Activated CD4-positive, alpha-beta T cell treated with anti-CD3 and anti-CD28 coated beads, Interleukin-2, amount 10 ng/mL, durations not matched to agents 7 days and 5 days (primary cell): ENCODE measurements at regions not wholly inside any gene's neighbourhood (a gene's known extent, or its start where the extent isn't known, plus 50 kb on each side); places are given as distances from the start of the nearest gene placed in this dataset.

Experiments used
- CTCF ChIA-PET: fragments of 350-600 bp; sonication (Branson Sonifier 250); formaldehyde crosslinking; loops from one replicate; lab custom pipeline; 2021; ENCODE audit warnings: antibody characterized with exemption; lab: Charles Lee
- POLR2A ChIA-PET: fragments of 350-600 bp; sonication (Branson Sonifier 250); formaldehyde crosslinking; loops from one replicate; lab custom pipeline; 2021; ENCODE audit warnings: antibody characterized with exemption; lab: Charles Lee
- DNase-seq: peaks from one replicate; pipeline ENCODE4 v3.0.0-alpha.2; 2020
- H3K27ac Mint-ChIP-seq: one replicate; pipeline ENCODE4 v1.8.0; 2021; ENCODE audit warnings: mild to moderate bottlenecking, moderate library complexity, mixed read lengths
- H3K27me3 Mint-ChIP-seq: one replicate; pipeline ENCODE4 v1.8.0; 2021; ENCODE audit warnings: mixed read lengths
- H3K36me3 Mint-ChIP-seq: one replicate; pipeline ENCODE4 v1.8.0; 2021; ENCODE audit warnings: low read depth, mixed read lengths
- H3K4me1 Mint-ChIP-seq: one replicate; pipeline ENCODE4 v1.8.0; 2021; ENCODE audit warnings: mixed read lengths
- H3K4me3 Mint-ChIP-seq: one replicate; pipeline ENCODE4 v1.8.0; 2021; ENCODE audit warnings: mild to moderate bottlenecking, moderate library complexity, mixed read lengths
- H3K9me3 Mint-ChIP-seq: one replicate; pipeline ENCODE4 v1.8.0; 2021; ENCODE audit warnings: mixed read lengths

DNA sequence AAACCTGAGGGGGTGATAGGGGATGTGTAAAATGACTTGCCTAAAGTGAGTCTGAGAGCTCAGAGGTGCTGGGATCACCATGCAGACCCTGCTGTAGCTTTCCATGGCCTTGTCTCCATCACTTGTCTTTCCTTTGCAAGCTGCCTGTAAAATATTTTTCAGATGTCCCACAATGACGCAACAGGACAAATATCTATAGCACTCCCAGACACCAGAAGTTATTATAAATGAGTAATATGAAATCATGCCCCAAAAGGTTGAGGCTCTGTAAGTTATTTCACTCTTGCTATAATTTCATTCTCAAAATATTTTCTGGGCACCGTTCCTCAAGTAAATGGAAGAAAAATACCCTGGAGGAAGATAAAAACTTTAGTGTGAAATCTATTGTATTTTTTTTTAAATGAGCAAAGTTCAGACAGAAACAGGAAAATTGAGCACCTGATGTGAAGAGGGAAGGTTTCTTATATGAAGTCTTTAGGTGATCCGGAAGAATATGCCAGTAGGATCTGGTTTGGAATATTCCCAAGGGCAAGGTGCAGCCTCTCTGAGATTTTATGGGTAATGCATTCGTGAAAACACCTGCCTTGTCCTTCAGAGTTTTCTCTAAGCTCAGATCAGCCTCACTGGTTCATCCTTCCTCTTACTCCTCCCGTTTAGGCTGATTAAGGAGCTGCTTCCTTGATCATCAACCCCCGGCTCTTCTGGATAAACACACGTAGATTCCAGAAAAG lies 138.3 kb upstream of the DMAC1 start:
- POLR2A ChIA-PET: no interaction called here
- Mint-ChIP-seq H3K27me3 (no peaks in the 10 kb centered on the region), H3K36me3 (peaks cover 23% of the 10 kb centered on the region), H3K4me3 (no peak overlapping the region), H3K9me3 (peaks cover 34% of the 10 kb centered on the region), H3K27ac (no peak overlapping the region), H3K4me1 (peaks cover 26% of the 10 kb centered on the region)
- no peak for DNase-seq
- CTCF ChIA-PET: interaction anchor here (0.6 kb wide), 1 partner anchor 8 kb away, joined by 3 read pairs; no protein-coding TSS in a partner anchor

DNA sequence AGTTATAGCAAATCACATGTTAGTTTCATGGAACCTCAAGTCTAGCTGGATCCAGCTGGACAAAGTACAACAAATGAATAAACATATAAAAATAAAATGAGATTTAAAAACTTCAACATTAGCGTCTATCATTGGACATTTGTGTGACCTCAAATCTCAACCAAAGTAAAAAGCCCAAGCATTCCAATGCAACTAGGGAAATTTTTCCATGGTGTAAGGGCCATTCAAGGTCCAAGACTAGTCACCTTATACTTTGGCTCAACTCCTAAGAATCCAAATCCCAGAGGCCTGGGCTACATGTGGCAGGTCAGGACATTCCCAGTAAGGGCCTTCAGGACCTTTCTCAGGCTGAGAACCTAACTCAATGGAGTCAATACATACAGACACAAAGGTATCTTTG lies 137.4 kb upstream of the DMAC1 start:
- H3K4me3 Mint-ChIP-seq: no peak overlapping the region
- no peak for DNase-seq
- CTCF ChIA-PET: interaction anchor here (1.1 kb wide), 1 partner anchor 20 kb away, joined by 4 read pairs; no protein-coding TSS in a partner anchor
- no peaks in the 10 kb centered on the region for H3K27me3 Mint-ChIP-seq
- POLR2A ChIA-PET: no interaction called here
- peaks cover 23% of the 10 kb centered on the region for H3K36me3 Mint-ChIP-seq
- H3K4me1 Mint-ChIP-seq: peaks cover 26% of the 10 kb centered on the region
- no peak overlapping the region for H3K27ac Mint-ChIP-seq
- H3K9me3 Mint-ChIP-seq: peaks cover 34% of the 10 kb centered on the region

DNA sequence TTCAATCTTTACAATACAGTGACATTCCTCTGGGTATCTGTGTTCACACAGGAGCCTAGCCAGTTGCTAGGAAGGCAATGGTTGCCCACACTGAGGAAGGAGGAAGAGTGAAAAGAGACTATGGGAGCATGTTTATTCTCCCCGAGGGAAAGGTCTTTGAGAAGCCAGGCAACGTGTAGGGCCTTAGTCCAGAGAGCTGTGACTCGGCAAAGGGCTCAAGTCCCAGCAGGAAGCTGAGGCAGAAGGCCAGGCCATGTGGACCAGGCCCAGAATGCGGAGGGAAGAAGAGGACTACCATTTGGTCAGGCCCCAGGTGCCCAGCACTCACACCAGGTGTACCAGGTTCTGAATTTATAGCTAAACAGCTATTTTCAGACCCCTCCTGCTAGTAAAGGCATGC lies 136.6 kb upstream of the DMAC1 start:
- ChIA-PET CTCF (interaction anchor here (1.1 to 1.2 kb wide), 2 partner anchors 15 to 19 kb away, joined by 3 to 4 read pairs; no protein-coding TSS in a partner anchor), POLR2A (no interaction called here)
- peaks cover 30% of the 10 kb centered on the region for H3K9me3 Mint-ChIP-seq

DNA sequence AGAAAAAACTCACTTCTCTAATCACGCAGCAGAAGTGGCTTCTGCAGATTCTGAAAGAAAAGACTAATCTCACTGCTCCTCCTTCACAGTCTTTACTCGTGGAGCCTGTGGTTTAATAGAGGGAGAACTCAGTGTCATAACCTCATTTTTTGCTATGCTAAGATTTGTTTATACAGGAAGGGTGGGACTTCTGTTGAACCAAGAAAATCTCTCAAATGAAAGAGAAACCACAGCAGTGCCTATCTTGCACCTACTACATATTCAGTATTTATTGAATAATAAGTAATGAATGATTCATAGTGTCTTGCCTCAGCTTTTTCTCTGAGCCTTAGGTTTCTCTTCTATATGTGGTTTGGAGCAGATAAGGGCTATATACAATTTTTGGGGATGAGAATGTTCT lies 136.1 kb upstream of the DMAC1 start:
- Mint-ChIP-seq H3K4me3 (peak overlapping the region; percentile 60), H3K36me3 (peaks cover 20% of the 10 kb centered on the region), H3K27me3 (no peaks in the 10 kb centered on the region), H3K27ac (peak overlapping the region; percentile 94), H3K4me1 (peaks cover 28% of the 10 kb centered on the region), H3K9me3 (peaks cover 27% of the 10 kb centered on the region)
- ChIA-PET CTCF (interaction anchor here (1.1 to 1.2 kb wide), 2 partner anchors 14 to 18 kb away, joined by 3 to 4 read pairs; no protein-coding TSS in a partner anchor), POLR2A (no interaction called here)
- DNase-seq: peak; percentile 39

More for the DNA sequence above, 136.6 kb upstream of the DMAC1 start:
- no peaks in the 10 kb centered on the region for H3K27me3 Mint-ChIP-seq
- peak overlapping the region; percentile 94 for H3K27ac Mint-ChIP-seq
- H3K36me3 Mint-ChIP-seq: peaks cover 21% of the 10 kb centered on the region
- no peak for DNase-seq
- H3K4me3 Mint-ChIP-seq: peak overlapping the region; percentile 60
- peaks cover 26% of the 10 kb centered on the region for H3K4me1 Mint-ChIP-seq

DNA sequence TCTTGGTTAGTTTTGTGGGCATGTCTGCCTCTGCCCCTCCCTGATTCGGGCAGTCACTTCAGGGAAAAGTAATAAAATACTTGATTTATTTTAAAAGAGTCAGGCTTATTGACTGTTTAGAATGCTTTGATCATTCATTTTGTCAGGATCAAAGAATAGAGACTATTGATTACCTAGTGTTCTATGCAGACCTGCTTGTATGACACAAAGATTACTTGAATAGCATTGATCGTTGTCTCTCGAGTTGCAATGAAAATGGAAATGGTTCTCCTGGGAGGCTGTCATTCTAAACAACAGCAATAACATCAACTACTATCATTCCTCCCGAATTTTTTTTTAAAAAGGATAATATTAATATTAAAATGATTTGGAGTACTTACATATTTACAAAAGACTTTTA lies 133.2 kb upstream of the DMAC1 start:
- H3K9me3 Mint-ChIP-seq: peaks cover 4% of the 10 kb centered on the region
- CTCF ChIA-PET: no interaction called here
- H3K36me3 Mint-ChIP-seq: peaks cover 8% of the 10 kb centered on the region
- no peak overlapping the region for H3K27ac Mint-ChIP-seq
- H3K4me3 Mint-ChIP-seq: no peak overlapping the region
- no peaks in the 10 kb centered on the region for H3K27me3 Mint-ChIP-seq
- POLR2A ChIA-PET: no interaction called here
- H3K4me1 Mint-ChIP-seq: peaks cover 28% of the 10 kb centered on the region
- no peak for DNase-seq

DNA sequence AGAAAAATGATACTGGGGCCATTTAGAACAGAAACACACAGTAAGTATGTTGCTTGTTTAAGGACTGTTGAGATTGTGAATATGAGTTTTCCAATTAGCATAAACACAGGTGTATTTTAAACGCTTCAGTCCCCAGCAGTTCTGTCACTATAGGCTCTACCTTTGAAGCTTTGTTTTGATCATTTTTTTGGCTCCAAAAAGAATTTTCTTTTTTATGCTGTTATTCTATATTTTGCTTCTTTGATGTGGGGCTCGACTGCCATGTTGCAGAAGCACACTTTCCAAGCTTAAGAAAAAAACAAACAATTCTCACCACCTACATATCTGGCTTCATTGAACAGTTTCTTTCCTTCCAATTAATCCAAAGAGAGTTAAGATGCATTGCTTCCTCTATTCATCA lies 131.0 kb upstream of the DMAC1 start:
- H3K27ac Mint-ChIP-seq: no peak overlapping the region
- H3K36me3 Mint-ChIP-seq: no peaks in the 10 kb centered on the region
- H3K27me3 Mint-ChIP-seq: no peaks in the 10 kb centered on the region
- H3K4me1 Mint-ChIP-seq: peaks cover 14% of the 10 kb centered on the region
- ChIA-PET CTCF (no interaction called here), POLR2A (no interaction called here)
- no peak overlapping the region for H3K4me3 Mint-ChIP-seq
- no peak for DNase-seq
- H3K9me3 Mint-ChIP-seq: peaks cover 7% of the 10 kb centered on the region

DNA sequence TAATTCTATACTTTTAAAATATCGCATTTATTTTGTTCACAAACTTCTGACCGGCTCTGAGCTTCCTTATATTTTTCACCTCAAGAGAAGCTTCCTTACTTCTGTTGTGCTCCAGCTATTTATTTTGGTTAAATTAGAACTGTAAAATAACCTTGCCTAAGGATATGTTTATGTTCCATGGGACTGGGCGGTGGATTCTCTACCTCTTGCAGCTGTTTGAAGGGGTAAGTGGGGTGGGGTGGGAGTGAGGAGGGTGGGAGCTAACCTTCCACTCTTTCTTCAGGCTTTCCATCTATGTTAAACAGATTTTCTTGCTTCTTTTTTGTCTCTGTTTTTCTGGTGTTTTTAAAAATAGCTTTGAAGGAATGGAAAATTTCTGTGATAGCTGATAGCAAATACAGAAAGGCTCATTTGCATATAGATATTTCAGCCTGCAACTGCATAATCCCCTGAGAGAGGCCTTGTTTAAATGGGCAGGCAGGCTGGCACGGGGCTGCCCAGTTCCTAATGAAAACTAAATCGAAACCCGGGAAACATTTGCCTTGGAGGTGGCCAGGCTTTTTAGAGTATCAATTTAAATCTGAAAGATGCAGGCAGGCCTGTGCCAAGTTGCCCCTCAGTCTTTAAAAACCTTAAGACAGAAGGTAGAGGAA lies 122.1 kb upstream of the DMAC1 start:
- POLR2A ChIA-PET: no interaction called here
- no peaks in the 10 kb centered on the region for H3K9me3 Mint-ChIP-seq

DNA sequence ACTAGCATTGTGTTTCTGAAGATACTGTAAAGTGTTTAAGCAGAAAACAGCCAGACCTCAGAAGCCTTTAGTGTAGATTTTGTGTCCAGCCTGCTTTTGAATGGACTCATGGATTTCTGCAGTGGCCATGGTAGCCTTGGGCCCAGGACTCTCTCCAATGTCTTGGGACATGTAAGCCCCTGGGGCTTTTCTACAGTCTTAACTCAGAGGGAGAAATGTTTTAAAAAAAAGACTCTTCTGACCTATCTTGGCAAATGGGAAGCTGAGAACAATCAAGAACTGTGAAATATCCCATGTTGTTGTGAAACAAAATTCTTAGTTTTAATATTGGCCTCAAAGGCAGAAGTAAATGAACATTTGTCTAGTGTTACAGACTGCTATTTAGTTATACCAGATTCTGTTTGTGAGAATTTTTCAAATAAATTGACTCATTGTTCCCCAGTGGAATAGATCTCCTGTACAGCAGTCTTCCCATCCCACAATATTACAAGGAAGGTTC lies 112.5 kb upstream of the DMAC1 start:
- no peak overlapping the region for H3K27ac Mint-ChIP-seq
- DNase-seq: no peak
- CTCF ChIA-PET: no interaction called here
- peaks cover 8% of the 10 kb centered on the region for H3K4me1 Mint-ChIP-seq
- H3K9me3 Mint-ChIP-seq: no peaks in the 10 kb centered on the region
- H3K36me3 Mint-ChIP-seq: no peaks in the 10 kb centered on the region
- POLR2A ChIA-PET: no interaction called here
- no peaks in the 10 kb centered on the region for H3K27me3 Mint-ChIP-seq
- no peak overlapping the region for H3K4me3 Mint-ChIP-seq

More for the DNA sequence above, 122.1 kb upstream of the DMAC1 start:
- Mint-ChIP-seq H3K36me3 (no peaks in the 10 kb centered on the region), H3K4me3 (no peak overlapping the region), H3K4me1 (no peaks in the 10 kb centered on the region), H3K27ac (no peak overlapping the region), H3K27me3 (no peaks in the 10 kb centered on the region)
- no peak for DNase-seq
- CTCF ChIA-PET: interaction anchor here (0.9 kb wide), 1 partner anchor 14 kb away, joined by 3 read pairs; no protein-coding TSS in a partner anchor

DNA sequence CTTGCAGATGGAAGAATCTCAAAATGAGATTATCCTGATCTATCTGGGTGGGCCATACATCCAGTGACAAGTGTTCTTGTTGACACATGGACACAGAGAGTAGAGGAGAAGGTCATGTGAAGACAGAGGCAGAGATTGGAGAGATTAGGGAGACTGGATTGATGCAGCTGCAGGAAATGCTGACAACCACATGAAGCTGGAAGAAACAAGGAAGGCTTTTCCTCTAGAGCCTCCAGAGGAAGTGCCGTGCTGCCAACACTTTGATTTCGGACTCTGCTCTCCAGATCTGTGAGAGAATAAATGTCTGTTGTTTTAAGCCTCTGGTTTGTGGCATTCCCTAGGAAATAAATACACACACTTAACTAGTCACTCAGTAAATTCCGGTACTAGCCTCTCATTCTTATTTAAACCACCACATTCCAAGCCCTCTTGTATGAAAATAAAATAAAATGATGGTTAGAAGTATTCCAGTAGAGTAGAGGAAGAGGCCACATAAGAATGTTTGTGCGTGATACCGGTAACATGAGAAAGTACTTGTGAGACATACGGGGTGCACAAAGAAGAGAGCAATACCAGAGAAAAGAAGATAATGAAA lies 110.9 kb upstream of the DMAC1 start:
- H3K36me3 Mint-ChIP-seq: no peaks in the 10 kb centered on the region
- peaks cover 8% of the 10 kb centered on the region for H3K4me1 Mint-ChIP-seq
- H3K4me3 Mint-ChIP-seq: no peak overlapping the region
- POLR2A ChIA-PET: no interaction called here
- H3K27ac Mint-ChIP-seq: no peak overlapping the region
- no peaks in the 10 kb centered on the region for H3K9me3 Mint-ChIP-seq
- no peaks in the 10 kb centered on the region for H3K27me3 Mint-ChIP-seq
- no peak for DNase-seq
- CTCF ChIA-PET: no interaction called here

DNA sequence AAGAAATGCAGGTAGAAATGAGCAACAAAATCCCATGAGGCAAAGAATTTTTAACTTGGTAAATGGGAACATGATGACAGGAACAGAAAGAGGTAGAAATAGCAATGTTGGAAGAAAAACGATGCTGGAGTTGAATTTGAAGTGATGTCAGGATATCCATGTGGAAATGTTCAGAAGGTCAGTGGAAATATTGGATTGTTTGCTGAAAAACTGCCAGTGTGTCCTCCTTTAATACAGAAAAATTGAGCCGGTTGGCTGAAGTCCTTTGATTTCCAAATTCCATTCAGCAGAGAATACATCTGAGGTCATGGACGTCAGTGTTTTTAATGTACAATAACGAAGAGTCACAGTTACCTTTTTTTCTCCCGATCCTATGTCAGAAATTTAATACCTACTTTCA lies 110.0 kb upstream of the DMAC1 start:
- Mint-ChIP-seq H3K9me3 (no peaks in the 10 kb centered on the region), H3K4me1 (peaks cover 8% of the 10 kb centered on the region), H3K27ac (no peak overlapping the region), H3K36me3 (no peaks in the 10 kb centered on the region), H3K4me3 (no peak overlapping the region), H3K27me3 (no peaks in the 10 kb centered on the region)
- CTCF ChIA-PET: no interaction called here
- no peak for DNase-seq
- POLR2A ChIA-PET: no interaction called here

DNA sequence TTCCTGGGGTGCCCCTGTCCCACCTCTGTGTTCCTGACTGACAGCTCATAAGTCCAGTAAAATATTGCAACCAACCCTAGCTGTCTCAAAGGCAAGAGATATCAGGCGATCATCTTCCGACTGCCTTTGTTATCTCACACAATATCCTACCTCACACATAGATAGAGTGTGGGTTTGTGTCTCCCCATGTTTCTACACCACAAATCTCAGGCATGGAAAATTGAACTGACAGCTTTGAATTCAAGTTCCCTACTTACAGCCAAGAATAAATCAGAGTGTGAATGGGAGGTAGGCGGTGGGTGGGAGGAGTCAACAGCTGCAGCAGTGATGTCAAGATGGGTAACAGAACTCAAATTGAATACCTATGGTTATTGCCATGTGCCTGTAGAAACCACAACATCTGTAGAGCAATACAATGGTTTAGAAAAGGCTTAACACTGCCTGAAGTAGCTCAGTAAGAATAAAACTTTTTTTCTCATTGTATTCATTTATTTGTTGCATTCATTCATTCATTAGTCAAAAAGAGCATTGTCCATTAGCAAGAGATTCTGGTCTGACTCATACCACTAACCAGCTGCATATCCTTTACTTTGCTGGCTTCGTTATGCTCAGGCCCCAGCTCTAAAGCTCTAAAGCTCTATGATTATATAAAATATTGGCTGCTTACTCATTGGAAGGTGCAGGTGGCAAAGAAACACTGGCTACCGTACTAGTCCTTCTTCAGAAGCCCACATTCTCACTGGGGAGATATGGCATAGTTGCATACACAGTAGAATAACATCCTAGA lies 108.2 kb upstream of the DMAC1 start:
- Mint-ChIP-seq H3K36me3 (no peaks in the 10 kb centered on the region), H3K4me3 (no peak overlapping the region), H3K27ac (no peak overlapping the region), H3K27me3 (no peaks in the 10 kb centered on the region), H3K9me3 (no peaks in the 10 kb centered on the region), H3K4me1 (peaks cover 8% of the 10 kb centered on the region)
- DNase-seq: no peak
- ChIA-PET CTCF (interaction anchor here (0.9 to 1.8 kb wide), 3 partner anchors 10 to 14 kb away, joined by 3 to 5 read pairs (median 3); no protein-coding TSS in a partner anchor), POLR2A (no interaction called here)

DNA sequence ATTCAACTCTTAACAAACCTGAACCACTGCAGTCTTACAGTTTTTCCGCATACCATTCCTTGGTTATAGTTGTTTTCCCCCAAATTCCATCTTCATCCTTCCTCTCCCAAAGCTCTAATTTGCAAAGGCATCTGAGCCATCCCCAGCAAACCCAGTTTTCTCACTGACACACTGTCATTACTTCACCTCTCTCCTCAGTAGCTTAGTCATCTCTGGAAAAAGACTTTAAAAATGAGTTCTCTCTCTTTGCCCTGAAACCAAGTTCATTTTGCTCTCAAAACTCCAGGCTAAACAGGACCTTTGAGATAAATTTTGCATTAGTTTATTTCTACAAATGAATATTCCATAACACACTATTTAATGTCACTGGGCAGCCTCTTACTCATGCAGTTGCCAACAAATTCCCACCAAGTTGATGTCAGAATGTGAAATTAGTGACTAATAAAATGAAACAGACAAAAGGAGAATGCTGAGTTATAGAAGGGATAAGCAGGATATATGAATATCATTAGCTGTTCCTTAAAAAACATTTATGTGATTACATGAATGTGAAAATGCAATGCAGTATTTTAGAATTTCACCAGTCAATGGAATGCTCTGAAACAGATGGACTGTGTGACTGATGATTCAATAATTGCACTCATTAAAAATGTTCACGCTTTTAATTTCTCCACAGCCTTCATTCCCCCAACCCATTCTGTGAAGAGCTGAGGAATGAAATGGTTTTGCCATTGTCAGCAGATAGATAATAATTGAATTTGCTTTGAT lies 107.4 kb upstream of the DMAC1 start:
- ChIA-PET POLR2A (no interaction called here), CTCF (interaction anchor here (0.9 to 1.8 kb wide), 3 partner anchors 10 to 13 kb away, joined by 3 to 5 read pairs (median 3); no protein-coding TSS in a partner anchor)
- DNase-seq: no peak
- Mint-ChIP-seq H3K4me1 (peaks cover 8% of the 10 kb centered on the region), H3K9me3 (no peaks in the 10 kb centered on the region), H3K27ac (no peak overlapping the region), H3K27me3 (no peaks in the 10 kb centered on the region), H3K36me3 (no peaks in the 10 kb centered on the region), H3K4me3 (no peak overlapping the region)
